ENCODE measurements at regions not wholly inside any gene's neighbourhood (a gene's known extent, or its start where the extent isn't known, plus 50 kb on each side); places are given as distances from the start of the nearest gene placed in this dataset.

GRCh38 chr13:111639196-111639705, 318.8 kb downstream of the TEX29 start:
- TF ChIP-seq EZH2 (IDR thresholded peaks at IDR 0.05; ENCODE audit: low read depth) (no peak), CTCF (conservative IDR thresholded peaks at IDR 0.05) (no peak)
- H3K36me3 ChIP-seq (ENCODE audit: low read depth), result no peaks in the 10 kb centered on the region
- H3F3A ChIP-seq (ENCODE audit: insufficient read depth, low read depth), result no peaks in the 10 kb centered on the region
- H3K79me2 ChIP-seq (ENCODE audit: low read depth), result no peaks in the 10 kb centered on the region
- H2AFZ ChIP-seq, result no peak overlapping the region
- intact Hi-C loops (cut with micrococcal nuclease; ENCODE audit: unreplicated experiment), result no loop called here
- H3K27ac ChIP-seq, result no peak overlapping the region
- H3K4me2 ChIP-seq, result no peak overlapping the region
- no peaks in the 10 kb centered on the region for H3K4me1 ChIP-seq (replicated peaks; ENCODE audit: insufficient read depth)
- H4K20me1 ChIP-seq (ENCODE audit: insufficient read depth), result no peaks in the 10 kb centered on the region
- H3K9me3 ChIP-seq (ENCODE audit: insufficient read depth, low read depth), result no peaks in the 10 kb centered on the region
- BruUV-seq (replicated peaks), result no TSS peak
- peaks cover 82% of the 10 kb centered on the region for H3K27me3 ChIP-seq (ENCODE audit: insufficient read depth, low read depth)
- POLR2A ChIA-PET (ENCODE audit: unreplicated experiment), result no interaction called here
- H3K9me2 ChIP-seq (ENCODE audit: insufficient read depth), result no peaks in the 10 kb centered on the region
- CTCF ChIA-PET, result no interaction called here
- H3K4me3 ChIP-seq, result no peak overlapping the region
- no peak for DNase-seq

- H3K9me2 ChIP-seq (ENCODE audit: insufficient read depth), result no peaks in the 10 kb centered on the region
- no peaks in the 10 kb centered on the region for H3K79me2 ChIP-seq (ENCODE audit: low read depth)
- POLR2A ChIA-PET (ENCODE audit: unreplicated experiment), result no interaction called here
- no peak overlapping the region for H3K4me3 ChIP-seq
- H3K9me3 ChIP-seq (ENCODE audit: insufficient read depth, low read depth), result no peaks in the 10 kb centered on the region
- intact Hi-C loops (cut with micrococcal nuclease; ENCODE audit: unreplicated experiment), result no loop called here
- CTCF ChIA-PET, result no interaction called here
- no peak overlapping the region for H3K4me2 ChIP-seq
- no peaks in the 10 kb centered on the region for H3K36me3 ChIP-seq (ENCODE audit: low read depth)
- DNase-seq, result no peak
- H3K4me1 ChIP-seq (replicated peaks; ENCODE audit: insufficient read depth), result no peaks in the 10 kb centered on the region
- H3K27ac ChIP-seq, result no peak overlapping the region
- TF ChIP-seq CTCF (conservative IDR thresholded peaks at IDR 0.05) (no peak), EZH2 (IDR thresholded peaks at IDR 0.05; ENCODE audit: low read depth) (no peak)
- H4K20me1 ChIP-seq (ENCODE audit: insufficient read depth), result no peaks in the 10 kb centered on the region
- BruUV-seq (replicated peaks), result no TSS peak
- peaks cover 82% of the 10 kb centered on the region for H3K27me3 ChIP-seq (ENCODE audit: insufficient read depth, low read depth)
- H3F3A ChIP-seq (ENCODE audit: insufficient read depth, low read depth), result no peaks in the 10 kb centered on the region
- H2AFZ ChIP-seq, result no peak overlapping the region
These were observed 319.6 kb downstream of the TEX29 start for GRCh38 chr13:111640006-111640405.

- intact Hi-C loops (cut with micrococcal nuclease; ENCODE audit: unreplicated experiment), result no loop called here
- H3K4me3 ChIP-seq, result no peak overlapping the region
- no peaks in the 10 kb centered on the region for H3K79me2 ChIP-seq (ENCODE audit: low read depth)
- H3K27ac ChIP-seq, result no peak overlapping the region
- H3K4me2 ChIP-seq, result no peak overlapping the region
- no peaks in the 10 kb centered on the region for H3K4me1 ChIP-seq (replicated peaks; ENCODE audit: insufficient read depth)
- no peaks in the 10 kb centered on the region for H3K36me3 ChIP-seq (ENCODE audit: low read depth)
- H3K27me3 ChIP-seq (ENCODE audit: insufficient read depth, low read depth), result peaks cover 82% of the 10 kb centered on the region
- H3F3A ChIP-seq (ENCODE audit: insufficient read depth, low read depth), result no peaks in the 10 kb centered on the region
- H3K9me3 ChIP-seq (ENCODE audit: insufficient read depth, low read depth), result no peaks in the 10 kb centered on the region
- ChIA-PET CTCF (no interaction called here), POLR2A (ENCODE audit: unreplicated experiment) (no interaction called here)
- no peaks in the 10 kb centered on the region for H3K9me2 ChIP-seq (ENCODE audit: insufficient read depth)
- no TSS peak for BruUV-seq (replicated peaks)
- TF ChIP-seq CTCF (conservative IDR thresholded peaks at IDR 0.05), result no peak
- TF ChIP-seq EZH2 (IDR thresholded peaks at IDR 0.05; ENCODE audit: low read depth), result no peak
- no peak for DNase-seq
- H2AFZ ChIP-seq, result no peak overlapping the region
- no peaks in the 10 kb centered on the region for H4K20me1 ChIP-seq (ENCODE audit: insufficient read depth)
These were observed 320.0 kb downstream of the TEX29 start for GRCh38 chr13:111640476-111640875.

All from PC-9 (cell line).